ENCODE measurements at regions not wholly inside any gene's neighbourhood (a gene's known extent, or its start where the extent isn't known, plus 50 kb on each side); places are given as distances from the start of the nearest gene placed in this dataset.

- ChIA-PET POLR2A (no interaction called here), CTCF (no interaction called here)
- no peak for TF ChIP-seq CTCF (IDR thresholded peaks at IDR 0.05; ENCODE audit: control extremely low read depth, extremely low read depth, low read depth, missing control alignments)
- no peak for DNase-seq (ENCODE audit: extremely low spot score)
Measured at GRCh38 chr11:80726236-80726635, 1285.4 kb upstream of the TENM4 start.

- no peak for DNase-seq (ENCODE audit: extremely low spot score)
- no peak for TF ChIP-seq CTCF (IDR thresholded peaks at IDR 0.05; ENCODE audit: control extremely low read depth, extremely low read depth, low read depth, missing control alignments)
- ChIA-PET CTCF (interaction anchor here (1.3 kb wide), 1 partner anchor 8 kb away, joined by 9 read pairs; no protein-coding TSS in a partner anchor), POLR2A (no interaction called here)
Measured at GRCh38 chr11:80724366-80724765, 1283.5 kb upstream of the TENM4 start.

- CTCF ChIA-PET = no interaction called here
- POLR2A ChIA-PET = no interaction called here
- DNase-seq (ENCODE audit: extremely low spot score) = no peak
- TF ChIP-seq CTCF (IDR thresholded peaks at IDR 0.05; ENCODE audit: control extremely low read depth, extremely low read depth, low read depth, missing control alignments) = no peak
Measured at GRCh38 chr11:80722629-80723028, 1281.8 kb upstream of the TENM4 start.

- ChIA-PET POLR2A (no interaction called here), CTCF (no interaction called here)
- TF ChIP-seq CTCF (IDR thresholded peaks at IDR 0.05; ENCODE audit: control extremely low read depth, extremely low read depth, low read depth, missing control alignments) = no peak
- DNase-seq (ENCODE audit: extremely low spot score) = no peak
Measured at GRCh38 chr11:80720295-80720694, 1279.5 kb upstream of the TENM4 start.

GRCh38 chr11:80719292-80719646 lies 1278.4 kb upstream of the TENM4 start:
- DNase-seq (ENCODE audit: extremely low spot score) = no peak
- CTCF ChIA-PET = no interaction called here
- POLR2A ChIA-PET = no interaction called here
- TF ChIP-seq CTCF (IDR thresholded peaks at IDR 0.05; ENCODE audit: control extremely low read depth, extremely low read depth, low read depth, missing control alignments) = no peak

GRCh38 chr11:80718611-80719291 lies 1277.9 kb upstream of the TENM4 start:
- CTCF ChIA-PET = no interaction called here
- POLR2A ChIA-PET = no interaction called here
- no peak for DNase-seq (ENCODE audit: extremely low spot score)
- no peak for TF ChIP-seq CTCF (IDR thresholded peaks at IDR 0.05; ENCODE audit: control extremely low read depth, extremely low read depth, low read depth, missing control alignments)
